ENCODE measurements at regions not wholly inside any gene's neighbourhood (a gene's known extent, or its start where the extent isn't known, plus 50 kb on each side); places are given as distances from the start of the nearest gene placed in this dataset.

GRCh38 chr14:86794689-86795088, 1198.3 kb downstream of the GALC start:
- no peak for TF ChIP-seq CTCF (IDR thresholded peaks at IDR 0.05; ENCODE audit: extremely low read depth in 1 of 2, insufficient read depth in 1 of 2, low read depth in 1 of 2, low read length in 2 of 2)
- TF ChIP-seq MYC (IDR thresholded peaks at IDR 0.05; ENCODE audit: low read depth, low read length) = no peak
- no peak for TF ChIP-seq EZH2 (IDR thresholded peaks at IDR 0.05; ENCODE audit: borderline replicate concordance, low read depth, low read length, severe bottlenecking)
- no peak for TF ChIP-seq POLR2A (IDR thresholded peaks at IDR 0.05; ENCODE audit: low read depth, low read length)
- TF ChIP-seq POLR2AphosphoS5 (IDR thresholded peaks at IDR 0.05; ENCODE audit: insufficient read depth, low read depth, low read length) = no peak
- no peak for TF ChIP-seq MAX (IDR thresholded peaks at IDR 0.05; ENCODE audit: insufficient read depth, insufficient read length)
- TF ChIP-seq JUN (IDR thresholded peaks at IDR 0.05; ENCODE audit: borderline replicate concordance, insufficient read depth, insufficient read length, low read depth) = no peak
